ENCODE measurements at regions not wholly inside any gene's neighbourhood (a gene's known extent, or its start where the extent isn't known, plus 50 kb on each side); places are given as distances from the start of the nearest gene placed in this dataset.

DNA sequence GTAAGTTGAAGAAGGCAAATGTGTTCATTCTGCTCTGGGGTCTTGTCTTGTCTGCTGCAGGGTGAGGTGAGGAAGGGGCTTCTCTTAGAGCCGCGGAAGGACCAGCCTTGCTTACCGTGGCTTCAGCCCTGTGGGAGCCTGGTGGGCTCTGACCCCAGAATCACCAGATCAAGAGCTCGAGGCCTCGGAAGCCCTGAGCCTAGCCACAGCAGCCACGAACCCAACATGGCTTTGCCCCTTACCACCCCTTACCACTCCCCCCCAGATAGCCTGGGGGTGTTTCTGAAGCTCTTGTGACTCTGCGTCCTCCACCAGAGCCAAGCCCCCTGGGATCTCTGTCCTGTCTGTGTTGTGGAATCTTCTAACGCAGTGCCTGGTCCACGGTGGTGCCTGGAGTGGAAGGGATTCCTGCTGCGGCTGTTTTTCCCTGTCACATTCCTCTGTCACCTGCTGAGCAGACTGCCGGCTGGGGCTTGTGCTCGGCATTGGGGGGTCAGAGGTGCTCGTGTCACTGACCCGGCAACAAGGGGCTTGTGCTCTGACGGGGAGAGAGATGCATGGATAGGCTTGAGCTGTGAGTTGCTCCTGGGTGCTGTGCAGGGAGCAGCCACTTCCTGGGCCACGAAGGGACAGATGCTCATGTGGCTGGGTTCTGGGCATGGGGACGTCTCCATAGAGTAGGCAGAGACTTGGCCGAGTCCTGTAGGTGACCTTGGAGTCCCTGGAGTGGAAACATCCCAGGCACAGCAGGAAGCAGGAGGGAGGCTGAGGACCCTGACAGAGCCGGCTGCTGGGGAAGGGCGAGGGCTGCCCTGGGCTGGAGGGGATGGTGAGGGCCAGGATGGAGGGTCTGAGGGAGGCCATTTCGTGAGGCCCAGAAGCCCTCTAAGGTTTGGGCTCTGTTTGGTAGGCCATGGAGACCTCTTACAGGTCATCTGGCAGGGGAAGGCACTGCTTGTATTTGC lies 316.0 kb downstream of the QKI start:
- Histone ChIP-seq H3K27ac (no peak overlapping the region), H3K36me3 (ENCODE audit: insufficient read depth, low read length) (no peaks in the 10 kb centered on the region), H3K4me3 (no peak overlapping the region), H3K9ac (ENCODE audit: insufficient read length) (no peak overlapping the region), H3K9me3 (ENCODE audit: low read depth, low read length) (no peaks in the 10 kb centered on the region)
- DNase-seq (ENCODE audit: low read depth, low spot score): no peak
- no peak for TF ChIP-seq POLR2AphosphoS5 (IDR thresholded peaks at IDR 0.05; ENCODE audit: borderline replicate concordance, low read depth, low read length)

GRCh38 chr6:163729127-163729872 lies 314.8 kb downstream of the QKI start:
- TF ChIP-seq FOXP2 (optimal IDR thresholded peaks at IDR 0.05; ENCODE audit: control extremely low read depth, extremely low read length, insufficient read depth): no peak
- TF ChIP-seq EZH2 (IDR thresholded peaks at IDR 0.05): no peak
- no peak for TF ChIP-seq POLR2AphosphoS5 (IDR thresholded peaks at IDR 0.05; ENCODE audit: borderline replicate concordance, low read depth, low read length)

DNA sequence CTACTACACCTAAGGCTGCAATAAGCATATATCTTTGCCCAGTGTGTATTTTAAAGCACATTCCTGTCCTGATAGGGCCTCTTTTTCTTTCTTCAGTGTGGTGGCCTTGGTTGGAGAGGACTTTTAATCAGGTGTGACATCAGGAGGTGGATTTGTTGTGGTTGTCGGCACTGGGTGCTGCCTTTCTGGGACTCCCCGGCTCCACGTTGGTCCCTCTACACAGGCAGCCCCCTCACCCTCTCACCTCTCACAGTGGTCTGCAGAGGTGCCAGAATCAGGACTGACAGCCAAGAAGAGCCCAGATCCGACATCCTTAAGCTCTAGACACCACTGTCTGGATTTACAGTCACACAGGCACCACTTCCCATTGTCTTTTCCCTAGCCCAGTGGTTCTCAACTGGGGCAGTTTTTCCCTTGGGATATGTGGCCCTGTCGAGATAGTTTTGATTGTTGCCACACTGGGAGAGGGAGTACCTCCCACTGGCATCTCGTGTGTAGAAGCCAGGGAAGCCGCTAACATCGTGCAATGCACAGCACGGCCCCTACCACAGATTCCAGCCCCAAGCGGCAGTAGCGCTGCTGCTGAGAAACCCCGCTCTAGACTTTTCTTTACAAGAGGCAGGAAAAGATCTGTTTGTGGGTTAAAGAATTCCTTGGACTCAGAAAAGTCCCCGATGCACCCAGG lies 314.1 kb downstream of the QKI start:
- no peak for TF ChIP-seq EZH2 (IDR thresholded peaks at IDR 0.05)
- TF ChIP-seq FOXP2 (optimal IDR thresholded peaks at IDR 0.05; ENCODE audit: control extremely low read depth, extremely low read length, insufficient read depth): no peak
- no peak for TF ChIP-seq POLR2AphosphoS5 (IDR thresholded peaks at IDR 0.05; ENCODE audit: borderline replicate concordance, low read depth, low read length)
- no peaks in the 10 kb centered on the region for H3K9me3 ChIP-seq (ENCODE audit: low read depth, low read length)
- DNase-seq (ENCODE audit: low read depth, low spot score): no peak
- H3K4me3 ChIP-seq: no peak overlapping the region
- H3K9ac ChIP-seq (ENCODE audit: insufficient read length): no peak overlapping the region
- H3K36me3 ChIP-seq (ENCODE audit: insufficient read depth, low read length): no peaks in the 10 kb centered on the region
- H3K27ac ChIP-seq: no peak overlapping the region

More at GRCh38 chr6:163729127-163729872, 314.8 kb downstream of the QKI start:
- no peak for DNase-seq (ENCODE audit: low read depth, low spot score)
- Histone ChIP-seq H3K36me3 (ENCODE audit: insufficient read depth, low read length) (no peaks in the 10 kb centered on the region), H3K9ac (ENCODE audit: insufficient read length) (no peak overlapping the region), H3K9me3 (ENCODE audit: low read depth, low read length) (no peaks in the 10 kb centered on the region), H3K4me3 (no peak overlapping the region), H3K27ac (no peak overlapping the region)

GRCh38 chr6:163726037-163726695 lies 311.6 kb downstream of the QKI start:
- Histone ChIP-seq H3K36me3 (ENCODE audit: insufficient read depth, low read length) (no peaks in the 10 kb centered on the region), H3K27ac (no peak overlapping the region), H3K4me3 (no peak overlapping the region), H3K9me3 (ENCODE audit: low read depth, low read length) (no peaks in the 10 kb centered on the region), H3K9ac (ENCODE audit: insufficient read length) (no peak overlapping the region)
- TF ChIP-seq POLR2AphosphoS5 (IDR thresholded peaks at IDR 0.05; ENCODE audit: borderline replicate concordance, low read depth, low read length): no peak
- no peak for TF ChIP-seq EZH2 (IDR thresholded peaks at IDR 0.05)
- TF ChIP-seq FOXP2 (optimal IDR thresholded peaks at IDR 0.05; ENCODE audit: control extremely low read depth, extremely low read length, insufficient read depth): no peak
- no peak for DNase-seq (ENCODE audit: low read depth, low spot score)

GRCh38 chr6:163725008-163725941 lies 310.8 kb downstream of the QKI start:
- Histone ChIP-seq H3K36me3 (ENCODE audit: insufficient read depth, low read length) (no peaks in the 10 kb centered on the region), H3K27ac (no peak overlapping the region), H3K9ac (ENCODE audit: insufficient read length) (no peak overlapping the region), H3K9me3 (ENCODE audit: low read depth, low read length) (no peaks in the 10 kb centered on the region), H3K4me3 (no peak overlapping the region)
- TF ChIP-seq FOXP2 (optimal IDR thresholded peaks at IDR 0.05; ENCODE audit: control extremely low read depth, extremely low read length, insufficient read depth): no peak
- no peak for TF ChIP-seq POLR2AphosphoS5 (IDR thresholded peaks at IDR 0.05; ENCODE audit: borderline replicate concordance, low read depth, low read length)
- no peak for TF ChIP-seq EZH2 (IDR thresholded peaks at IDR 0.05)
- no peak for DNase-seq (ENCODE audit: low read depth, low spot score)

DNA sequence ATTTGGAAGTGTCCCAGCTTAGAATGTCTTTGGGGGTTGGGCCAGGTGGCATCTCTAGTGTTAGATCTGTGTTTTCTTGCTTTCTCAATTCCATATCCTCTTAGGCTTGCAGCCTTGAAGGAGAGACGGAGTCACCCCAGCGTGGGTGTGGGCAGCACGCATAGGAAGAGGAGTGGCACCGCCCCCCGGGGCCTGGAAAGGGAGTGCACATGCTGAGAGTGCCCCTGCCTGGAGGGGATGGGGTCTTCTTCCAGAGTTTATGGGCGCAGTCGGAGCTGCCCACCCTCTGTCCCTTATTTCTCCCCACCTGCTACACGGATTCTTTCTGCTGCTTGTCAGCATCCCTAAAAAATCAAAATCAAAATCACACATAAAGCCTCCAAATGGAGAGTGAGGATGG lies 309.7 kb downstream of the QKI start:
- no peaks in the 10 kb centered on the region for H3K36me3 ChIP-seq (ENCODE audit: insufficient read depth, low read length)
- H3K27ac ChIP-seq: no peak overlapping the region
- no peak for DNase-seq (ENCODE audit: low read depth, low spot score)
- H3K9me3 ChIP-seq (ENCODE audit: low read depth, low read length): no peaks in the 10 kb centered on the region
- no peak for TF ChIP-seq FOXP2 (optimal IDR thresholded peaks at IDR 0.05; ENCODE audit: control extremely low read depth, extremely low read length, insufficient read depth)
- no peak for TF ChIP-seq EZH2 (IDR thresholded peaks at IDR 0.05)
- TF ChIP-seq POLR2AphosphoS5 (IDR thresholded peaks at IDR 0.05; ENCODE audit: borderline replicate concordance, low read depth, low read length): no peak
- no peak overlapping the region for H3K9ac ChIP-seq (ENCODE audit: insufficient read length)
- H3K4me3 ChIP-seq: no peak overlapping the region

DNA sequence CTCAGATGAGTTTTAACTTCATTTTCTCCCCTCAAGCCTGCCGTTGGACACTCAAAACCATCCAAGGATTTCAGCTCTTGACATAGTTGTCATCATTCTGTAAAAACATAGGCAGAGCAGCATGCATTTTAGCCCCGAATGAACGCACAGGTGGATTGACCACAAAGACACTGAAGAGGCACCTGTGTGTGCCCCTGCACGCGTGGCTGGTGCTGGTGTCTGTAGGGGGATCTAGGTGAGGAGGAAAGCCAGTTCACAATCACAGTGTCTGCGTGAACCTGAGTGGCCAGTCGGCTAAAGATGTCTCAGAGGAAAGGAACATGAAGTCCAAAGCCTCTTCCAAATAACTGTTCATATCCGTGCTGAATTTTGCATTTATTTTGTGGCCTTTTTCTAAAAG lies 309.2 kb downstream of the QKI start:
- TF ChIP-seq EZH2 (IDR thresholded peaks at IDR 0.05): no peak
- TF ChIP-seq POLR2AphosphoS5 (IDR thresholded peaks at IDR 0.05; ENCODE audit: borderline replicate concordance, low read depth, low read length): no peak
- no peak for TF ChIP-seq FOXP2 (optimal IDR thresholded peaks at IDR 0.05; ENCODE audit: control extremely low read depth, extremely low read length, insufficient read depth)
- Histone ChIP-seq H3K9ac (ENCODE audit: insufficient read length) (no peak overlapping the region), H3K36me3 (ENCODE audit: insufficient read depth, low read length) (no peaks in the 10 kb centered on the region), H3K9me3 (ENCODE audit: low read depth, low read length) (no peaks in the 10 kb centered on the region), H3K27ac (no peak overlapping the region), H3K4me3 (no peak overlapping the region)
- no peak for DNase-seq (ENCODE audit: low read depth, low spot score)
